AG09319 (cell line): ENCODE measurements at regions not wholly inside any gene's neighbourhood (a gene's known extent, or its start where the extent isn't known, plus 50 kb on each side); places are given as distances from the start of the nearest gene placed in this dataset.

Source experiments
- DNase-seq: peaks from one replicate; pipeline ENCODE4 v3.0.0-alpha.2; 2010; ENCODE audit warnings: low read depth; ENCODE audit errors: extremely low read depth
- TF ChIP-seq, protein P1 (sequence below): IDR thresholded peaks from 2 replicates; pipeline ENCODE4 v1.5.1; 2011; ENCODE audit warnings: low read depth, mild to moderate bottlenecking, inconsistent platforms, low read length, moderate library complexity

DNA sequence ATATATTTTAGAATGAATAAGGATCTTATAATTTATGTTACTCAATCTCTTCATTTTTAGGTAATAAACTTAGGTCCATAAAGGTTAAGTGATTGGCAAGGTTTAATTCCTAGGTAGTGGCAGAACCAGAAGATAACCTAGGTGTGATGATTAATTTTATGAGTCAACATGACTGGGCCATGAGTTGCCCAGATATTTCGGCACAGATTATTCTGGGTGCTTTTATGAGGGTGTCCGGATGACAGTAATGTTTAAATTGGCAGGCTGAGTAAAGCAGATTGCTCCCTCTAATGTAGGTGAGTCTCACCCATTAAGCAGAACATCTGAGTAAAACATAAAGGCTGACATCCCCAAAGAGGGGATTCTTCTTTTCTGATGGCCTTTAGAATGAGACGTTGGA is 1349.3 kb upstream of the CELF2 start:
- DNase-seq: no peak
- TF ChIP-seq, protein P1, sequence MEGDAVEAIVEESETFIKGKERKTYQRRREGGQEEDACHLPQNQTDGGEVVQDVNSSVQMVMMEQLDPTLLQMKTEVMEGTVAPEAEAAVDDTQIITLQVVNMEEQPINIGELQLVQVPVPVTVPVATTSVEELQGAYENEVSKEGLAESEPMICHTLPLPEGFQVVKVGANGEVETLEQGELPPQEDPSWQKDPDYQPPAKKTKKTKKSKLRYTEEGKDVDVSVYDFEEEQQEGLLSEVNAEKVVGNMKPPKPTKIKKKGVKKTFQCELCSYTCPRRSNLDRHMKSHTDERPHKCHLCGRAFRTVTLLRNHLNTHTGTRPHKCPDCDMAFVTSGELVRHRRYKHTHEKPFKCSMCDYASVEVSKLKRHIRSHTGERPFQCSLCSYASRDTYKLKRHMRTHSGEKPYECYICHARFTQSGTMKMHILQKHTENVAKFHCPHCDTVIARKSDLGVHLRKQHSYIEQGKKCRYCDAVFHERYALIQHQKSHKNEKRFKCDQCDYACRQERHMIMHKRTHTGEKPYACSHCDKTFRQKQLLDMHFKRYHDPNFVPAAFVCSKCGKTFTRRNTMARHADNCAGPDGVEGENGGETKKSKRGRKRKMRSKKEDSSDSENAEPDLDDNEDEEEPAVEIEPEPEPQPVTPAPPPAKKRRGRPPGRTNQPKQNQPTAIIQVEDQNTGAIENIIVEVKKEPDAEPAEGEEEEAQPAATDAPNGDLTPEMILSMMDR: no peak

DNA sequence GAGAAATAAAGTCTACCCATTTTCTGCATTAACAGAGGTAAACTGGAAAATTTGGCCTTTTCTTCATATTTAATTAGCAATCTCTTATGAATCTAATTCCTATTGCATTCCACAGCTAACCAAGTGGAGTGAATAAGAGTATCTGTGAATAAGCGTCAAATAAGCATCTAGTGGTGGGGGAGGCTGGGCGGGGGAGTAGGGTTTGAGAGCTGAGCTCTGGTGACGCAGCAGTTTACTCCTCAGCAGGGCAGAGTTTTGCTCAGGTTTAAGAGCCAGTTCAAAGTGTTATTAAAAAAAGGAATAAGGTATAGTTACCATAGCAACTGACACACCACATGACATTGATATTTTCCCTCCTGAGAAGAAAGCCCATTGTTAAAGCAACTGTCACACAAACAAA is 1346.8 kb upstream of the CELF2 start:
- no peak for DNase-seq
- TF ChIP-seq, protein P1: no peak

DNA sequence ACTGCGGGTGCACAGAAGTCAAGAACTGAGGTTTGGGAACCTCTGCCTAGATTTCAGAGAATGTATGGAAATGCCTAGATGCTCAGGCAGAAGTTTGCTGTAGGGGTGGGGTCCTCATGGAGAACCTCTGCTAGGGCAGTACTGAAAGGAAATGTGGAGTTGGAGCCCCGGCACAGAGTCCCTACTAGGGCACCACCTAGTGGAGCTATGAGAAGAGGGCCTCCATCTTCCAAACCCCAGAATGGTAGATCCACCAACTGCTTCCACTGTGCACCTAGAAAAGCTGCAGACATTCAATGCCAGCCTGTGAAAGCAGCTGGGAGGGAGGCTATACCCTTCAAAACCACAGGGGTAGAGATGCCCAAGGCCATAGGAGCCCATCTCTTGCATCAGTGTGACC is 1336.0 kb upstream of the CELF2 start:
- TF ChIP-seq, protein P1: no peak
- DNase-seq: no peak

DNA sequence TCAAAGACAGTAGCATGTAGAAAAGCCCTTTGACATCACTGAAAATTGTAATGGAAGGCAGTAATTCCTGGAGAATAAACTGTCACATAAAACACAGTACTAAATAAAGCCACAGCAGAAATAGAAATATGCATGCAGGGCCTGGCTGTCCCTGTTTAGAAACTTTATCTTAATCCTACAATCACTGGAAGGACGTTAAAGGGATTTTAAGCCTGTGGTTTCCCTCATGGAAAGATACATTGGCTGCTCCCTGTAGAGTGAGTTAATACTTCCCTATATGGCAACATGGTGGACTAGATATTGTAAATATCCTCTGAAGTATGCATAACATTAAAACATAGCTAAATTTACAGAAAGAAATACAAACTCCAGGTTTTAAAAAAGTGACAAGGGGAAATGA is 1334.9 kb upstream of the CELF2 start:
- no peak for DNase-seq
- TF ChIP-seq, protein P1: no peak

DNA sequence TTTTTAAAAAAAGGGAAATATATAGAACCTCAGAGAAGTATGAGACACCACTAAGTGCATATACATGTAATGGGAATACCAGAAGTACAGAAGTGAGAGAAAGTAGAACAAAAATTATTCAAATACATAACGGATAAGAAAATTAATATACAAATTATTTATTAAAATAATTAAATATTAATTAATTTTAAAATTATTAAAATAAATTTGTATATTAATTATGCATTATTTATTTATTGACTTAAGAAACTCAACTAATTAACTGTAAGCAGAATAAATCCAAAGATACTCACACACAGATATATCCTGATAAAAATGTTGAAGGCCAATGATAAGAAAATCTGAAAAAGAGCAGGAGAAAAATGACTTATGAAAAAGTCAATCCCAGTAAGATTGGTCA is 1333.5 kb upstream of the CELF2 start:
- TF ChIP-seq, protein P1: no peak
- no peak for DNase-seq

DNA sequence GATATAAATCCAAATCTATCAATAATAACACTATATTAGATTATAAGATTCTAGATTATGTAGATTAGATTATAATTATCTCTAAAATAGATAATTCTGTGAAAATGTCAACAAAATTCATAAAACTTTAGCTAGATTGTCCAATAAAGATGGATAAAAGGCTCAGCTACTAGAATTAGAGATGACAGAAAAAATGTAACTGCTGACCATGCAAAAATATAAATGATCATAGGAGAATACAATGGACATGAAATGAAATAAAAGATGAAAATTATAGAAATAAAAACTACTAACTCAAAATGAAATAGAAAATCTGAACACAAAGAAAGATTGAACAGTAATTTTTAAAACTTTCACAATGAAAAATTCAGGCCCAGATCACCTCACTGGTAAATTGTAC is 1332.1 kb upstream of the CELF2 start:
- no peak for DNase-seq
- TF ChIP-seq, protein P1: no peak

DNA sequence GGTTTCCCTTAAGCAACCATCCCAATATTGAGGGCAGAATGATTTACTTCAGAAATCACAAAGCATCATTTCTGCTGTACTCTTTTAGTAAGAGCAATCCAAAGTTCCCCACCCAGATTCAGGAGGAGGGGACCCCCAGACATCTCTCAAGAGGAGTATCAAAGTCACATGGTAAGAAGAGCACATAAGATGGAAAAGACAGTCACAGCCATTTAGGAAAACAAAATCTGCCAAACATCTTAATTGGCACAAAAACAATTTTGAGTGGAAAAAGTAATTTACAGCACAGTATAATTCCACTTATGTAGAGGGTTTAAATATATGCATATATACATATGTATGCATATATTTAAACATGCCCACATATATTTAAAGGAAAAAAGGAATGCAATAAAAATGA is 1329.0 kb upstream of the CELF2 start:
- no peak for DNase-seq
- TF ChIP-seq, protein P1: no peak

DNA sequence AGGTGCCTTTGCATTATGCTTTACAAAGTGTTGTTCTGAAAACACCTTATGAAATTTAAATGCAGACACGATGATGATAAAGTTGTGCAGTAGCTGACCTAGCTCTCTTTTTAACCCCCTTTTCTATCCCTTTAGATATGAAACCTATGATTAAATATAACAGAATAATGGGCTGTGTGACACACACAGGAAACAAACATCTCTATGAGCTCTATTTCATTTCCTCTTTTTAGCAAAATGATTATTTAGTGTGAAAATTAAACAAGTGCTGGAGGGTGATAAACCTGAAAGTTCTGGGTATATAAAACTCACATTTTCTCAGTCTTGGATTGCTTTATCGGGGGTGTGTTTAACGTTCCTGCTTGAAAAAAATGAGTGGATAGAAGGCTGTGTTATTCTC is 1310.5 kb upstream of the CELF2 start:
- TF ChIP-seq, protein P1: no peak
- DNase-seq: no peak
